K562 (cell line): ENCODE measurements at regions not wholly inside any gene's neighbourhood (a gene's known extent, or its start where the extent isn't known, plus 50 kb on each side); places are given as distances from the start of the nearest gene placed in this dataset.

Source experiments
- ATAC-seq: fragments of 200-7000 bp; cut with Tn5 transposase; 3 replicates; pipeline ENCODE4 v1.9.1; 2020; ENCODE audit warnings: moderate library complexity
- BruUV-seq: library from RNA; stranded (reverse); fragments of 400-500 nt; replicated peaks from 2 replicates; lab custom pipeline; 2021; lab: Mats Ljungman, UMichigan
- CTCF ChIA-PET: fragments of 300-600 bp; formaldehyde crosslinking; extraction: SDS; loops from one replicate; lab custom pipeline; 2021; ENCODE audit warnings: low intra/inter-chr PET ratio; lab: Yijun Ruan, JAX
- POLR2A ChIA-PET: fragments of 300-600, 350-650 bp; sonication (Branson Sonifier 250); formaldehyde crosslinking; extraction: SDS; loops from one replicate; lab custom pipeline; 2021; ENCODE audit warnings: antibody characterized with exemption, inconsistent platforms; lab: Yijun Ruan, JAX
- DNase-seq, 4 experiments: peaks; one replicate each; pipeline versions ENCODE4 v3.0.0 to v3.0.0-alpha.2; 2011 to 2018; ENCODE audit warnings: low spot score in 3 of 4, mixed read lengths in 3 of 4; ENCODE audit errors: extremely low read depth in 1 of 4
- FAIRE-seq: peaks from 2 replicates; lab custom pipeline; 2011; peaks lifted over from hg19 to GRCh38; lab: Jason Lieb, UNC
- H2AFZ ChIP-seq: 2 replicates; pipeline ENCODE4 v1.6.0; 2011; ENCODE audit warnings: low read depth, low read length, control low read depth, inconsistent platforms
- H3K27ac ChIP-seq: fragments of 200-600 bp; 3 replicates; pipeline ENCODE4 v1.8.0; 2011; ENCODE audit warnings: low read depth, mild to moderate bottlenecking, control low read depth, inconsistent platforms, low read length, moderate library complexity, mixed read lengths; ENCODE audit errors: extremely low read depth
- H3K27me3 ChIP-seq, 2 experiments: fragments of 300-600 bp in 1 of 2; 2 replicates in 1 of 2; 3 replicates in 1 of 2; pipeline versions ENCODE4 v1.6.0 to v1.8.0; 2011; ENCODE audit warnings: inconsistent platforms in 2 of 2, low read length in 2 of 2, mild to moderate bottlenecking in 1 of 2, mixed read lengths in 1 of 2, moderate library complexity in 1 of 2; ENCODE audit not compliant: control insufficient read depth in 2 of 2, insufficient read depth in 2 of 2
- H3K36me3 ChIP-seq: fragments of 300-600 bp; 3 replicates; pipeline ENCODE4 v1.8.0; 2011; ENCODE audit warnings: mild to moderate bottlenecking, low read length, inconsistent platforms; ENCODE audit not compliant: control insufficient read depth, insufficient read depth
- H3K4me1 ChIP-seq, 2 experiments: fragments of 200-600 bp in 1 of 2; replicated peaks in 1 of 2; 2 replicates in 1 of 2; 3 replicates in 1 of 2; pipeline versions ENCODE4 v1.5.1 to v1.8.0; 2011; ENCODE audit warnings: inconsistent platforms in 2 of 2, low read length in 2 of 2, mild to moderate bottlenecking in 1 of 2, mixed read lengths in 1 of 2, moderate library complexity in 1 of 2; ENCODE audit not compliant: control insufficient read depth in 2 of 2, insufficient read depth in 2 of 2
- H3K4me2 ChIP-seq: 2 replicates; pipeline ENCODE4 v1.6.1; 2011; ENCODE audit warnings: low read length, control low read depth, inconsistent platforms, mixed read lengths; ENCODE audit not compliant: insufficient read depth
- H3K4me3 ChIP-seq: fragments of 200-600 bp; sonication (generic), shearing (Covaris generic); 2 replicates; pipeline ENCODE4 v1.5.1; 2016; ENCODE audit warnings: control low read depth, inconsistent platforms
- H3K79me2 ChIP-seq: fragments of 200-600 bp; 3 replicates; pipeline ENCODE4 v1.8.0; 2011; ENCODE audit warnings: low read length, inconsistent platforms; ENCODE audit not compliant: control insufficient read depth, insufficient read depth
- H3K9ac ChIP-seq, 2 experiments: 2 replicates each; pipeline versions ENCODE4 v1.6.0 to v1.6.1; 2011; ENCODE audit warnings: low read depth in 2 of 2, low read length in 2 of 2, control low read depth in 1 of 2, inconsistent platforms in 1 of 2, mild to moderate bottlenecking in 1 of 2, mixed read lengths in 1 of 2; ENCODE audit not compliant: insufficient read depth in 1 of 2
- H3K9me1 ChIP-seq: one replicate; pipeline ENCODE4 v1.6.0; 2011; ENCODE audit warnings: inconsistent platforms, mild to moderate bottlenecking, low read length, moderate library complexity; ENCODE audit not compliant: control insufficient read depth, insufficient read depth
- H3K9me3 ChIP-seq: replicated peaks from 2 replicates; pipeline ENCODE4 v1.5.1; 2011; ENCODE audit warnings: low read depth, low read length, inconsistent platforms; ENCODE audit not compliant: control insufficient read depth, insufficient read depth
- H4K20me1 ChIP-seq: replicated peaks from 2 replicates; pipeline ENCODE4 v1.6.1; 2011; ENCODE audit warnings: low read length, inconsistent platforms, mixed read lengths; ENCODE audit not compliant: control insufficient read depth, insufficient read depth
- CHCHD3 ChIP-seq: fragments of 250-450 bp; sonication (Bioruptor Pico); IDR thresholded peaks from 2 replicates; pipeline ENCODE4 v2.1.2; 2022; ENCODE audit warnings: mild to moderate bottlenecking
- E2F6 ChIP-seq, 2 experiments: IDR thresholded peaks; 2 replicates each; pipeline ENCODE4 v1.6.1; 2011; ENCODE audit warnings: borderline replicate concordance in 1 of 2, control low read depth in 1 of 2, low read depth in 1 of 2, low read length in 1 of 2, mild to moderate bottlenecking in 1 of 2, mixed read lengths in 1 of 2, moderate library complexity in 1 of 2; ENCODE audit not compliant: insufficient read depth in 1 of 2, insufficient read length in 1 of 2, poor library complexity in 1 of 2, severe bottlenecking in 1 of 2; ENCODE audit errors: extremely low read depth in 1 of 2
- GATAD2A ChIP-seq: fragments of 450-650 bp; IDR thresholded peaks from 2 replicates; pipeline ENCODE4 v1.6.1; 2017
- HCFC1 ChIP-seq: IDR thresholded peaks from 2 replicates; pipeline ENCODE4 v1.6.1; 2012; ENCODE audit warnings: low read depth, low read length, improper control_type of control experiment
- HLTF ChIP-seq: fragments of 450-650 bp; IDR thresholded peaks from 2 replicates; pipeline ENCODE4 v1.6.1; 2016
- HNRNPH1 ChIP-seq: fragments of 200-400 bp; formaldehyde crosslinking; optimal IDR thresholded peaks from 2 replicates; pipeline ENCODE3; 2017; ENCODE audit warnings: low read depth, mild to moderate bottlenecking, low read length, moderate library complexity
- HOXB6 ChIP-seq: fragments of 250-450 bp; sonication (Bioruptor Pico); IDR thresholded peaks from 2 replicates; pipeline ENCODE4 v1.5.1; 2022; ENCODE audit warnings: mild to moderate bottlenecking, borderline replicate concordance
- MYBL2 ChIP-seq, 2 experiments: fragments of 450-650 bp in 1 of 2; sonication (generic) in 1 of 2; formaldehyde crosslinking in 1 of 2; IDR thresholded peaks; 2 replicates each; pipeline versions ENCODE4 v1.6.1 to v1.8.1; 2017 to 2022; ENCODE audit warnings: borderline replicate concordance in 1 of 2, inconsistent platforms in 1 of 2, low read depth in 1 of 2, mild to moderate bottlenecking in 1 of 2, missing genetic modification reagents in 1 of 2, moderate library complexity in 1 of 2
- NR2F6 ChIP-seq: fragments of 450-650 bp; formaldehyde crosslinking; IDR thresholded peaks from 2 replicates; pipeline ENCODE4 v1.4.0; 2020; ENCODE audit warnings: mild to moderate bottlenecking
- RBBP5 ChIP-seq: fragments of 200-600 bp; sonication (generic); IDR thresholded peaks from 2 replicates; pipeline ENCODE4 v1.6.1; 2012; ENCODE audit warnings: borderline replicate concordance, mild to moderate bottlenecking, low read length, control low read depth, inconsistent platforms; ENCODE audit not compliant: insufficient read depth, poor library complexity, severe bottlenecking
- RBM25 ChIP-seq: fragments of 200-400 bp; formaldehyde crosslinking; IDR thresholded peaks from 2 replicates; pipeline ENCODE4 v1.6.1; 2018; ENCODE audit warnings: low read length, low read depth, moderate library complexity; ENCODE audit not compliant: severe bottlenecking
- RERE ChIP-seq: sonication (generic); formaldehyde crosslinking; IDR thresholded peaks from 2 replicates; pipeline ENCODE4 v1.8.0; 2023; ENCODE audit warnings: missing genetic modification reagents, mild to moderate bottlenecking, borderline replicate concordance
- ZNF140 ChIP-seq: fragments of 250-450 bp; sonication (Bioruptor Pico); IDR thresholded peaks from 2 replicates; pipeline ENCODE4 v1.8.0; 2021; ENCODE audit warnings: moderate library complexity, mild to moderate bottlenecking, inconsistent platforms
- in situ Hi-C: fragments of 300-500 bp; cut with MboI; formaldehyde crosslinking; loops from 4 replicates; pipeline ENCODE4 v1.15.0; 2018; ENCODE audit warnings: inconsistent platforms, mixed read lengths
- intact Hi-C: fragments of 100-400 bp; cut with micrococcal nuclease; formaldehyde crosslinking; loops from 2 replicates; pipeline ENCODE4 v1.14.2; 2022
- TF ChIP-seq, protein P1 (sequence below): fragments of 450-650 bp; conservative IDR thresholded peaks from 2 replicates; pipeline ENCODE4 v1.6.1; 2016; ENCODE audit warnings: missing genetic modification characterization, low read depth, mild to moderate bottlenecking, control low read depth, missing compliant biosample characterization

DNA sequence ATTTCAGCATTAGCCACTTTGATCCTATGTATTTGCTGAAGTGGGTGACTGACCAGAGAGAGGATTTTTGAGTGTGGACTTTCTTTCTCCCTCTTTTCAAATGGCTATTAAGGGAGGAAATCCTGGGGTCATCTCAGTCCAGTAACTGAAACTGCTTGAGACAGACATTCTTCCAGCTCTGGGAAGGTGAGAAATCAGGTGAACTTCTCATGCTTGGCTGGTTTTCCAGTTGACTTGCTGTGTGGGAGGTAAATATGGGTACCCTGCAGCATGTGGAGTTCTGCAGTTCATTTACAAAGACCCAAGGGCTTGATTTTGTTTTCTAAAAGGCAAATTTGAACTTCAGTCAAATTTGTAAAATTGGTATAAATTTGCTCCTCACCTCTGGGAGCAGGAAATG is 461.1 kb upstream of the TBL1XR1 start:
- no peaks in the 10 kb centered on the region for H3K79me2 ChIP-seq
- no peak overlapping the region for H3K27ac ChIP-seq
- TF ChIP-seq HCFC1 = no peak
- TF ChIP-seq HOXB6 (CRISPR knock-in tag) = no peak
- TF ChIP-seq E2F6 (IDR thresholded peaks at IDR 0.05; ENCODE audit: borderline replicate concordance in 1 of 2, extremely low read depth in 1 of 2, insufficient read depth in 1 of 2, insufficient read length in 1 of 2, low read depth in 1 of 2, low read length in 1 of 2, poor library complexity in 1 of 2, severe bottlenecking in 1 of 2) = no peak
- TF ChIP-seq RERE = no peak
- no peak for TF ChIP-seq CHCHD3 (CRISPR knock-in tag)
- TF ChIP-seq RBM25 = no peak
- no peak for TF ChIP-seq MYBL2 (IDR thresholded peaks at IDR 0.05; ENCODE audit: low read depth)
- no peak for TF ChIP-seq MYBL2 (CRISPR knock-in tag; IDR thresholded peaks at IDR 0.05; ENCODE audit: borderline replicate concordance)
- no peak for TF ChIP-seq HNRNPH1
- no peak for TF ChIP-seq ZNF140 (CRISPR knock-in tag)
- TF ChIP-seq HLTF = no peak
- no peak for TF ChIP-seq GATAD2A
- no peak for TF ChIP-seq RBBP5
- TF ChIP-seq, protein P1, sequence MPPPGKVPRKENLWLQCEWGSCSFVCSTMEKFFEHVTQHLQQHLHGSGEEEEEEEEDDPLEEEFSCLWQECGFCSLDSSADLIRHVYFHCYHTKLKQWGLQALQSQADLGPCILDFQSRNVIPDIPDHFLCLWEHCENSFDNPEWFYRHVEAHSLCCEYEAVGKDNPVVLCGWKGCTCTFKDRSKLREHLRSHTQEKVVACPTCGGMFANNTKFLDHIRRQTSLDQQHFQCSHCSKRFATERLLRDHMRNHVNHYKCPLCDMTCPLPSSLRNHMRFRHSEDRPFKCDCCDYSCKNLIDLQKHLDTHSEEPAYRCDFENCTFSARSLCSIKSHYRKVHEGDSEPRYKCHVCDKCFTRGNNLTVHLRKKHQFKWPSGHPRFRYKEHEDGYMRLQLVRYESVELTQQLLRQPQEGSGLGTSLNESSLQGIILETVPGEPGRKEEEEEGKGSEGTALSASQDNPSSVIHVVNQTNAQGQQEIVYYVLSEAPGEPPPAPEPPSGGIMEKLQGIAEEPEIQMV (tag) = no peak
- TF ChIP-seq NR2F6 (CRISPR knock-in tag) = no peak
- H3K9ac ChIP-seq = no peak overlapping the region
- H4K20me1 ChIP-seq = no peaks in the 10 kb centered on the region
- FAIRE-seq (no peak), DNase-seq (no peak), ATAC-seq (no peak)
- no peak overlapping the region for H2AFZ ChIP-seq
- H3K9me3 ChIP-seq = no peaks in the 10 kb centered on the region
- no peaks in the 10 kb centered on the region for H3K27me3 ChIP-seq
- no peak overlapping the region for H3K4me2 ChIP-seq
- intact Hi-C loops (no loop called here), in situ Hi-C loops (no loop called here)
- H3K9me1 ChIP-seq = no peaks in the 10 kb centered on the region
- H3K36me3 ChIP-seq = no peaks in the 10 kb centered on the region
- no peak overlapping the region for H3K4me3 ChIP-seq
- ChIA-PET CTCF (no interaction called here), POLR2A (no interaction called here)
- no peaks in the 10 kb centered on the region for H3K4me1 ChIP-seq
- BruUV-seq = no TSS peak
